Rectal smooth muscle tissue (tissue), 1 donor: ENCODE measurements at regions not wholly inside any gene's neighbourhood (a gene's known extent, or its start where the extent isn't known, plus 50 kb on each side); places are given as distances from the start of the nearest gene placed in this dataset.

Experiments used
- H3K27ac ChIP-seq: one replicate; pipeline ENCODE4 v1.7.0; 2013; ENCODE audit warnings: low read depth, low read length, inconsistent platforms
- H3K27me3 ChIP-seq: one replicate; pipeline ENCODE4 v1.7.0; 2013; ENCODE audit warnings: low read length; ENCODE audit not compliant: control insufficient read depth, insufficient read depth
- H3K36me3 ChIP-seq: one replicate; pipeline ENCODE4 v1.7.0; 2013; ENCODE audit warnings: low read length; ENCODE audit not compliant: control insufficient read depth, insufficient read depth
- H3K4me1 ChIP-seq: one replicate; pipeline ENCODE4 v1.7.0; 2013; ENCODE audit warnings: low read length; ENCODE audit not compliant: control insufficient read depth, insufficient read depth
- H3K4me3 ChIP-seq: one replicate; pipeline ENCODE4 v1.7.0; 2013; ENCODE audit warnings: low read length
- H3K9ac ChIP-seq: one replicate; pipeline ENCODE4 v1.7.0; 2013; ENCODE audit warnings: low read length

- peaks cover 4% of the 10 kb centered on the region for H3K4me1 ChIP-seq
- H3K36me3 ChIP-seq, result no peaks in the 10 kb centered on the region
- no peak overlapping the region for H3K4me3 ChIP-seq
- H3K9ac ChIP-seq, result no peak overlapping the region
- no peak overlapping the region for H3K27ac ChIP-seq
- H3K27me3 ChIP-seq, result no peaks in the 10 kb centered on the region
Observed at GRCh38 chrX:13149702-13150350, 105.4 kb upstream of the FAM9C start.

DNA sequence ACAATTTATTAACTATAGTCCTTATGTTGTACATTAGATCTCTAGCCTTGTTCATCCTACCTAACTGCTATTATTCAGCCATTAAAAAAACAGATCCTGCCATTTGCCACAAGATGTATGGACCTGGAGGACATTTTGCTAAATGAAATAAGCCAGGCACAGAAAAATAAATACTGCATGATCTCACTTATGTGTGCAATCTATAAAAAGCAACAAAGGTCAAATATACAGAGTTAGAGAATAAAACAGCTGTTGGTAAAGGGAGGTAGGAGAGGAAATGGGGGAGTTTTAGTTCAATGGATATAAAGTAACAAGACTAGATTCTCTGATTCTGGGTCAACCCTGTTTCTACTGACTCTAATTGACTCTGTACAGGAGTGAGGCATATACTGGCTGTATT is 103.3 kb upstream of the FAM9C start:
- no peak overlapping the region for H3K4me3 ChIP-seq

GRCh38 chrX:13147147-13147546 is 102.7 kb upstream of the FAM9C start:
- Histone ChIP-seq H3K4me3 (no peak overlapping the region), H3K27me3 (no peaks in the 10 kb centered on the region), H3K27ac (no peak overlapping the region), H3K4me1 (peaks cover 1% of the 10 kb centered on the region), H3K36me3 (no peaks in the 10 kb centered on the region), H3K9ac (no peak overlapping the region)

More for the DNA sequence above, 103.3 kb upstream of the FAM9C start:
- no peaks in the 10 kb centered on the region for H3K27me3 ChIP-seq
- H3K4me1 ChIP-seq, result peaks cover 4% of the 10 kb centered on the region
- no peak overlapping the region for H3K9ac ChIP-seq
- no peaks in the 10 kb centered on the region for H3K36me3 ChIP-seq
- H3K27ac ChIP-seq, result no peak overlapping the region

DNA sequence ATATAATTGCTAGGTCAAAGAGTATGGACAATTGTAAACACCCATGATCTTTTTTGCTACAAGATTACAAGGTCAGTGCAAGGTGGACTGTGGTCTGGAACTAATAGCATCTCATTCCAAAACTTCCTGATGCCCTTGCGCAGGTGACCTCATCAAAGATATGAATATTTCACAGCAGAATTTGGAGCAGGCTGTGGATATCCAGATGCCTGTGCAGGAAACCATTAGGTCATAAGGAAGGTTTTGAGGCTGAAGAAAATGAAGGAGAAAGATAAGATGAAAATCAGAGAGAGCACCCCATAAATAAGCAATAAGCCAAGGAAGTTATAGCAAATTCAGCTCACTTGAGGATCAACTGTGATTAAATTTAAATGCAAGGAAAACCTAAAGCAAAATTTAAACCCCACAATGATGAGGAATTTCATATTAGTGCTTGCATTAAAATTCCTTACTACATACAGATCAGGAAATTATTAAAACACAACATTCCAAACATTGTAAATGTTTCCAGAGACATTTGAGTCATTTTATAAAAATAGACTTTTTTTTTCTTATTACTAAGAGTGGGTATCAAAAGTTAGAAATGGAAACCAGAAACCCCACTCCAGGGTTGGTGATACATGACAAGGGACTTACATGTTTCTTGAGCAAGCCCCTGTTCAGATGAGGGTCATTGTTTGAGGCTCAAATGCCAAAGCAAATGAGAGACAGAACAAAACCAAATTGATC is 100.7 kb upstream of the FAM9C start:
- H3K9ac ChIP-seq, result no peak overlapping the region
- no peaks in the 10 kb centered on the region for H3K4me1 ChIP-seq
- no peak overlapping the region for H3K4me3 ChIP-seq
- no peaks in the 10 kb centered on the region for H3K27me3 ChIP-seq
- H3K27ac ChIP-seq, result no peak overlapping the region
- H3K36me3 ChIP-seq, result no peaks in the 10 kb centered on the region

GRCh38 chrX:13142891-13143290 is 98.5 kb upstream of the FAM9C start:
- Histone ChIP-seq H3K27ac (no peak overlapping the region), H3K27me3 (no peaks in the 10 kb centered on the region), H3K36me3 (no peaks in the 10 kb centered on the region), H3K4me1 (no peaks in the 10 kb centered on the region), H3K9ac (no peak overlapping the region), H3K4me3 (no peak overlapping the region)

GRCh38 chrX:13140007-13140406 is 95.6 kb upstream of the FAM9C start:
- Histone ChIP-seq H3K27ac (no peak overlapping the region), H3K27me3 (no peaks in the 10 kb centered on the region), H3K4me3 (no peak overlapping the region), H3K9ac (no peak overlapping the region), H3K4me1 (no peaks in the 10 kb centered on the region), H3K36me3 (no peaks in the 10 kb centered on the region)

DNA sequence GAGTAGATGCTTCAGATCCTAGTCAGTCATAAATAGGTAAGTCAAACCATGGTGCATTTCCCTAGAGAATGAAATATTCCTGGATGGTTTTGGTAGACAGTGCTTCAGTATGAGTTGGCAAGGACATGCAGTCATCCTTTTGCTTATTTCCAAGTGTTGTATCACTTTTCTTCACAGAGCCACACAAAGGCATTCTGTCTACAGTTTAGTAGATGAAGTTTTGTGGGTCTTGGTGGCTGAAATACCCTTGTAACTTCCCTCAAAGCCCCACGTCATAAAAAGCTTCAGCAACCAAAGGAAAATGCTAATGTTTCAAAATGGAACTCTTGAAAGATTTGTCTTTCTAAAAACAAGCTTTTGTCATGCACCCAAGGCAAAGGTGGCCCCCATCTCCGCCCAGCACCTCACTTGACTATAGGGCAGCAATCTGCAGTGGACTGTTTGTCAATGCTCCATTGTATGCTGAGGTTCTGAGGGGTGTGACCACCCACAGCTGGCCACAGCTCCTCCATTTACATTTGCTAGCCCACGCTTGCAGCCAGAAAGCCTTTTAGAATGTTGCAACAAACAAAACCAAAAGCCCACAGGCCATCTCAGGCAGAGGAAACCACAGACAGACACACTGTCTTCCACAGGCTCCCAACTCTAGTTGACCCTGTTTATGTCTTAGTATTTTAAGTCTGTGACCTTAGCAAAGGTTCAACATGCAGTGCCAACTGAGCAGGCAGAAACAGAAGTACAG is 87.1 kb upstream of the FAM9C start:
- Histone ChIP-seq H3K4me1 (no peaks in the 10 kb centered on the region), H3K4me3 (no peak overlapping the region), H3K36me3 (no peaks in the 10 kb centered on the region), H3K27ac (no peak overlapping the region), H3K27me3 (no peaks in the 10 kb centered on the region), H3K9ac (no peak overlapping the region)

GRCh38 chrX:13130816-13131215 is 86.4 kb upstream of the FAM9C start:
- no peaks in the 10 kb centered on the region for H3K27me3 ChIP-seq
- no peaks in the 10 kb centered on the region for H3K36me3 ChIP-seq
- H3K9ac ChIP-seq, result no peak overlapping the region
- no peak overlapping the region for H3K4me3 ChIP-seq
- no peaks in the 10 kb centered on the region for H3K4me1 ChIP-seq
- H3K27ac ChIP-seq, result no peak overlapping the region

DNA sequence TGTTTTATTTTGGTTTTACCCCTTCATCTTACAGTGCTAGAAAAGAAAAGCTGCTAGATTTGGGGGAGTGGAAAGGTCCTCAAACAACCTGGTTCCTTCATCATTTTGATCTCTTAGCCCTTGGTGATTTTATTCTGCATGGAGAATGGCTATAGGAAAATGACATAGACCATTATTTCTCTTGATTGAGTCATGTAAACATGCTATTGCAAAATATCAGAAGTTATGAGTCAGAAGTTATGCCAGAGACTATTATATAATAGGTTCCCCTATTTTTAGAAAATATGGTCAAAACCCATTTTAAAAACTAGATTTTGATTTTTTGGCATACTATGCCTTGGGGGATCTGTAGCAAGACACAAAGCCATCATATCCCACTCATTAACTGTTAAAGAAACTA is 83.7 kb upstream of the FAM9C start:
- Histone ChIP-seq H3K4me1 (no peaks in the 10 kb centered on the region), H3K27ac (no peak overlapping the region), H3K36me3 (no peaks in the 10 kb centered on the region), H3K9ac (no peak overlapping the region), H3K4me3 (no peak overlapping the region), H3K27me3 (no peaks in the 10 kb centered on the region)

GRCh38 chrX:13126775-13127174 is 82.4 kb upstream of the FAM9C start:
- Histone ChIP-seq H3K27ac (no peak overlapping the region), H3K27me3 (no peaks in the 10 kb centered on the region), H3K9ac (no peak overlapping the region)

DNA sequence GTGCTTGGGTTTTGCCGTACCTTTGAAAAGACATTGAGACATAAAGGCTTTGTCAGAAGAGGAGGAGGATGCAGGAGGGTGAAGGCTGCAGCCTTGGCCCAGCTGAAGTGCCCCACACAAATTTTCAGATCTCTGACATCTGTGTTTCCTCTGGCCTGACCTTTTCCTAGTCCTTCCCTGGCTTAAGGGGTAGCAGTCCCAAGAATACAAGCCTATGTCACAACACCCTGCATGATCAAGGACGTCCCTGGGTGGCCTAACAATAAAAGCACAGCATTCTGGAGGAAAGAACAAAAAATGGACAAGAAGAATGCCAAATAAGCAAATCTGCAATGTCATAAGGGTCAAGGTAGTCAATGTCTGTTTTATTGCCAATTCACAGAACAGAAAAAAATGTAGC is 80.8 kb upstream of the FAM9C start:
- no peak overlapping the region for H3K9ac ChIP-seq
- H3K27ac ChIP-seq, result no peak overlapping the region
- peaks cover 2% of the 10 kb centered on the region for H3K4me1 ChIP-seq
- no peaks in the 10 kb centered on the region for H3K36me3 ChIP-seq
- H3K27me3 ChIP-seq, result peaks cover 2% of the 10 kb centered on the region
- H3K4me3 ChIP-seq, result no peak overlapping the region

More at GRCh38 chrX:13126775-13127174, 82.4 kb upstream of the FAM9C start:
- Histone ChIP-seq H3K36me3 (no peaks in the 10 kb centered on the region), H3K4me1 (no peaks in the 10 kb centered on the region), H3K4me3 (no peak overlapping the region)

DNA sequence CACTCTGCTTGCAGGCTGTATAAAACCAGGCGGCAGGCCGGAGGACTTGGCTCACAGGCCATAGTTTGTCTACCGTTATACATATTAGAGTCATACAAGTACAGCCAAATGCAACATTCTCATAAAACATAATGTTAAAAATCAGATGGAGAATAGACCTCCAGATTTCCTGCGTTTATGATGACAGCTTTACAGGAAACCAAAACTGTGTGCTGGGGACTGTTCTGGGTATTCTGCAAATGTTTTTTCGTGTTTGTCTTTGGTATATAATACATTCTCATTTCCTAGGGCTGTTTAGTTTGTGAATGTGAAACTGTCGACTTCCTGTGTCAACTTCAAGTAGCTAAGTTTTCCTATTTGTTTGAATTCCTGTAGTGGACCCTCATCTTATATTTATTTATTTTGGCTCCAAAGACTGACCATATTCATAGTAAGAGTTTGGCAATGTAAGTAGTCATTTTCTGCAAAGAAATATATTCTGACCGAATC is 79.5 kb upstream of the FAM9C start:
- Histone ChIP-seq H3K4me3 (no peak overlapping the region), H3K4me1 (peaks cover 2% of the 10 kb centered on the region), H3K36me3 (no peaks in the 10 kb centered on the region), H3K27ac (no peak overlapping the region), H3K9ac (no peak overlapping the region), H3K27me3 (peaks cover 2% of the 10 kb centered on the region)
